ENCODE measurements at regions not wholly inside any gene's neighbourhood (a gene's known extent, or its start where the extent isn't known, plus 50 kb on each side); places are given as distances from the start of the nearest gene placed in this dataset.

GRCh38 chr13:70585109-70585508 is 476.9 kb upstream of the KLHL1 start:
- Histone ChIP-seq H3K4me2 (no peak overlapping the region), H3K27ac (no peak overlapping the region), H3K4me1 (no peaks in the 10 kb centered on the region), H3K4me3 (no peak overlapping the region), H3K9me3 (no peaks in the 10 kb centered on the region)
- ATAC-seq = no peak
- DNase-seq (ENCODE audit: low read depth in 1 of 2, low spot score in 1 of 2) = no peak
- no peak for TF ChIP-seq HOXA7 (CRISPR knock-in tag; IDR thresholded peaks at IDR 0.05)
- TF ChIP-seq PHF8 (IDR thresholded peaks at IDR 0.05; ENCODE audit: borderline replicate concordance, low read depth) = no peak
- TF ChIP-seq TFCP2L1 (CRISPR knock-in tag; IDR thresholded peaks at IDR 0.05) = no peak
- no peak for TF ChIP-seq CBX2 (IDR thresholded peaks at IDR 0.05; ENCODE audit: borderline replicate concordance, low read depth)
- no peak for TF ChIP-seq HEYL (CRISPR knock-in tag; IDR thresholded peaks at IDR 0.05)
- TF ChIP-seq FOSB (CRISPR knock-in tag; IDR thresholded peaks at IDR 0.05) = no peak
- TF ChIP-seq REST (IDR thresholded peaks at IDR 0.05) = no peak
- no peak for TF ChIP-seq CHD2 (IDR thresholded peaks at IDR 0.05; ENCODE audit: low read length, partially characterized antibody)
- TF ChIP-seq ZSCAN20 (CRISPR knock-in tag; IDR thresholded peaks at IDR 0.05) = no peak
- no peak for TF ChIP-seq NR3C1 (IDR thresholded peaks at IDR 0.05)
- TF ChIP-seq ZC3H11A (IDR thresholded peaks at IDR 0.05) = no peak
- TF ChIP-seq MYC (IDR thresholded peaks at IDR 0.05; ENCODE audit: borderline replicate concordance, low read length) = no peak
- no peak for TF ChIP-seq MAX (IDR thresholded peaks at IDR 0.05)
- TF ChIP-seq BHLHE40 (IDR thresholded peaks at IDR 0.05; ENCODE audit: low read depth, low read length) = no peak
- no peak for TF ChIP-seq TP53 (CRISPR knock-in tag; IDR thresholded peaks at IDR 0.05)
- no peak for TF ChIP-seq RFX5 (IDR thresholded peaks at IDR 0.05)
- CTCF ChIA-PET = no interaction called here
- no peak for FAIRE-seq
- 26% methylated on average over 4 of the region's 4 CpGs for WGBS (ENCODE audit: missing lambda C conversion rate)
- POLR2A ChIA-PET = no interaction called here

GRCh38 chr13:70580825-70581224 is 472.6 kb upstream of the KLHL1 start:
- H3K9me3 ChIP-seq = no peaks in the 10 kb centered on the region
- no peak for FAIRE-seq
- no peak overlapping the region for H3K27ac ChIP-seq
- no peak overlapping the region for H3K4me3 ChIP-seq
- no peak for TF ChIP-seq ZFP36 (IDR thresholded peaks at IDR 0.05; ENCODE audit: borderline replicate concordance, partially characterized antibody)
- TF ChIP-seq HDAC2 (IDR thresholded peaks at IDR 0.05) = no peak
- no peak for TF ChIP-seq REST (IDR thresholded peaks at IDR 0.05)
- TF ChIP-seq FOXS1 (CRISPR knock-in tag; IDR thresholded peaks at IDR 0.05) = no peak
- no peak for TF ChIP-seq ZNF302 (CRISPR knock-in tag; IDR thresholded peaks at IDR 0.05)
- TF ChIP-seq NR3C1 (IDR thresholded peaks at IDR 0.05) = no peak
- TF ChIP-seq ZSCAN20 (CRISPR knock-in tag; IDR thresholded peaks at IDR 0.05) = no peak
- TF ChIP-seq JUN (IDR thresholded peaks at IDR 0.05) = no peak
- H3K4me1 ChIP-seq = no peaks in the 10 kb centered on the region
- ATAC-seq = no peak
- no peak overlapping the region for H3K4me2 ChIP-seq
- CTCF ChIA-PET = no interaction called here
- POLR2A ChIA-PET = no interaction called here
- DNase-seq (ENCODE audit: low read depth in 1 of 2, low spot score in 1 of 2) = no peak
